AG04450 (cell line): ENCODE measurements at regions not wholly inside any gene's neighbourhood (a gene's known extent, or its start where the extent isn't known, plus 50 kb on each side); places are given as distances from the start of the nearest gene placed in this dataset.

Experiments
- CTCF ChIA-PET: fragments of 300-600, 350-600 bp; formaldehyde crosslinking; extraction: SDS; loops from one replicate; lab custom pipeline; 2022; ENCODE audit warnings: antibody characterized with exemption, inconsistent platforms; lab: Charles Lee
- POLR2A ChIA-PET: fragments of 350-600 bp; formaldehyde crosslinking; extraction: SDS; loops from one replicate; lab custom pipeline; 2021; ENCODE audit warnings: antibody characterized with exemption, inconsistent platforms; lab: Yijun Ruan, JAX
- DNase-seq: peaks from one replicate; pipeline ENCODE4 v3.0.0-alpha.2; 2011; ENCODE audit warnings: low read depth, low spot score
- H3K27ac ChIP-seq: one replicate; pipeline ENCODE4 v1.5.1; 2012; ENCODE audit warnings: low read depth, low read length, control low read depth
- H3K27me3 ChIP-seq: one replicate; pipeline ENCODE4 v1.6.0; 2012; ENCODE audit warnings: low read length; ENCODE audit not compliant: control insufficient read depth, insufficient read depth
- H3K4me3 ChIP-seq: 2 replicates; pipeline ENCODE4 v1.5.1; 2011; ENCODE audit warnings: mild to moderate bottlenecking, low read depth, low read length, control low read depth
- H3K9me3 ChIP-seq: 2 replicates; pipeline ENCODE4 v1.5.1; 2012; ENCODE audit warnings: low read length; ENCODE audit not compliant: control insufficient read depth, insufficient read depth
- TF ChIP-seq, protein P1 (sequence below): IDR thresholded peaks from 2 replicates; pipeline ENCODE4 v1.5.1; 2011; ENCODE audit warnings: low read depth, low read length, control low read depth, inconsistent platforms

GRCh38 chr3:112734736-112735350 is 93.9 kb upstream of the CCDC80 start:
- ChIA-PET POLR2A (interaction anchor here (0.9 to 1.4 kb wide), 4 partner anchors 79 to 130 kb away, joined by 3 to 7 read pairs (median 5); no protein-coding TSS in a partner anchor), CTCF (interaction anchor here (0.6 to 8.0 kb wide), 68 partner anchors 13 to 843 kb away, joined by 3 to 83 read pairs (median 5); partner anchors contain the start of gene GTPBP8)
- Histone ChIP-seq H3K9me3 (no peaks in the 10 kb centered on the region), H3K27me3 (no peaks in the 10 kb centered on the region), H3K4me3 (no peak overlapping the region), H3K27ac (no peak overlapping the region)
- DNase-seq, result peak; percentile 46
- TF ChIP-seq, protein P1, sequence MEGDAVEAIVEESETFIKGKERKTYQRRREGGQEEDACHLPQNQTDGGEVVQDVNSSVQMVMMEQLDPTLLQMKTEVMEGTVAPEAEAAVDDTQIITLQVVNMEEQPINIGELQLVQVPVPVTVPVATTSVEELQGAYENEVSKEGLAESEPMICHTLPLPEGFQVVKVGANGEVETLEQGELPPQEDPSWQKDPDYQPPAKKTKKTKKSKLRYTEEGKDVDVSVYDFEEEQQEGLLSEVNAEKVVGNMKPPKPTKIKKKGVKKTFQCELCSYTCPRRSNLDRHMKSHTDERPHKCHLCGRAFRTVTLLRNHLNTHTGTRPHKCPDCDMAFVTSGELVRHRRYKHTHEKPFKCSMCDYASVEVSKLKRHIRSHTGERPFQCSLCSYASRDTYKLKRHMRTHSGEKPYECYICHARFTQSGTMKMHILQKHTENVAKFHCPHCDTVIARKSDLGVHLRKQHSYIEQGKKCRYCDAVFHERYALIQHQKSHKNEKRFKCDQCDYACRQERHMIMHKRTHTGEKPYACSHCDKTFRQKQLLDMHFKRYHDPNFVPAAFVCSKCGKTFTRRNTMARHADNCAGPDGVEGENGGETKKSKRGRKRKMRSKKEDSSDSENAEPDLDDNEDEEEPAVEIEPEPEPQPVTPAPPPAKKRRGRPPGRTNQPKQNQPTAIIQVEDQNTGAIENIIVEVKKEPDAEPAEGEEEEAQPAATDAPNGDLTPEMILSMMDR, result peak; percentile 70

DNA sequence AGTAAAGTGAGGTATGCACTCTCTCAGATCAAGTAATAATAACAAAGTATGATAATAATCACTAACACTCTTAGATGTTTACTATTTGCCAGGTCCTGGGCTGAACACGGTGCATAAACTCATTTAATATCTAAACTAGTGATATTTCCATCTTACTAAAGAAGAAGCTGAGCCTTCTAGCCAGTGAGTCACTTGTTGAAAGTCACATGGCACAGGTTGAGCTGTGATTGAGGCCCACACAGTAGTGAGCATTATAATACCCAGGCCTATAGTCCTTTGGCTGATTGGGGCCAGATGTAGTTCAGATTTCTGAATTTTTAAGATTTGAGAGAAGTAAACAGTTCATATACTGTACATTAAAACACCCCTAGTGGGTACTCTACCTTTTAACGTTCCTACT is 93.2 kb upstream of the CCDC80 start:
- POLR2A ChIA-PET, result interaction anchor here (0.9 to 1.4 kb wide), 4 partner anchors 80 to 130 kb away, joined by 3 to 7 read pairs (median 5); no protein-coding TSS in a partner anchor
- Histone ChIP-seq H3K4me3 (no peak overlapping the region), H3K27me3 (no peaks in the 10 kb centered on the region), H3K27ac (no peak overlapping the region), H3K9me3 (no peaks in the 10 kb centered on the region)
- DNase-seq, result no peak
- CTCF ChIA-PET, result interaction anchor here (0.6 to 8.0 kb wide), 55 partner anchors 14 to 302 kb away, joined by 3 to 83 read pairs (median 6); partner anchors contain the start of gene GTPBP8
- TF ChIP-seq, protein P1, result no peak

GRCh38 chr3:112730210-112730609 is 89.3 kb upstream of the CCDC80 start:
- Histone ChIP-seq H3K4me3 (no peak overlapping the region), H3K9me3 (no peaks in the 10 kb centered on the region), H3K27ac (no peak overlapping the region), H3K27me3 (no peaks in the 10 kb centered on the region)
- TF ChIP-seq, protein P1, result peak; percentile 19; the same call in 1 of the 2 replicates
- POLR2A ChIA-PET, result no interaction called here
- no peak for DNase-seq
- CTCF ChIA-PET, result no interaction called here

GRCh38 chr3:112721231-112721630 is 80.3 kb upstream of the CCDC80 start:
- TF ChIP-seq, protein P1, result no peak
- no peak for DNase-seq
- Histone ChIP-seq H3K27me3 (no peaks in the 10 kb centered on the region), H3K4me3 (no peak overlapping the region), H3K9me3 (no peaks in the 10 kb centered on the region), H3K27ac (no peak overlapping the region)
- ChIA-PET CTCF (interaction anchor here (2.0 kb wide), 1 partner anchor 14 kb away, joined by 7 read pairs; no protein-coding TSS in a partner anchor), POLR2A (no interaction called here)

DNA sequence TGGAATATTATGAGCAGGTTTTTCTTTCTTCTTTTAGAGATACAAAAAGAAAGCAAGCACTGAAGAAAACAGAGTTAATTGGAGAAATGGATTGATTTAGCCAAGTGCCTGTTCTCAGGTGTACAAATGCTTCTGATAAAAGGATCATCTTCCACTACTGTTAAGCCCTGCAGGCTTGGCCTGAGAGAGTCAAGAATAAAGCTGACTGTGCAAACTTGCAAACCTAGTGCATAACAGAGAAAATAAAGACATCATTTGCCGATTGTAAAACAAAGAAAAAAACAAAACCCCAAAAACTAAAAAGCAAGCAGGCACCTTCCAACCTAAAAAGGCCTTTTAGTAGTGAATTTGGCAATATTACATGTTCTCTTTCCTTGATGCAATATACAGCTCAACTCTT is 78.0 kb upstream of the CCDC80 start:
- DNase-seq, result no peak
- Histone ChIP-seq H3K4me3 (no peak overlapping the region), H3K9me3 (no peaks in the 10 kb centered on the region), H3K27ac (no peak overlapping the region), H3K27me3 (no peaks in the 10 kb centered on the region)
- TF ChIP-seq, protein P1, result no peak
- ChIA-PET POLR2A (no interaction called here), CTCF (interaction anchor here (1.2 kb wide), 1 partner anchor 16 kb away, joined by 3 read pairs; no protein-coding TSS in a partner anchor)
